HG02798 (cell line): ENCODE measurements at regions not wholly inside any gene's neighbourhood (a gene's known extent, or its start where the extent isn't known, plus 50 kb on each side); places are given as distances from the start of the nearest gene placed in this dataset.

Source experiments
- ATAC-seq: cut with Tn5 transposase; IDR thresholded peaks from one replicate; pipeline ENCODE4 v1.9.1; 2021; ENCODE audit warnings: mild to moderate bottlenecking; ENCODE audit not compliant: unreplicated experiment, poor library complexity

DNA sequence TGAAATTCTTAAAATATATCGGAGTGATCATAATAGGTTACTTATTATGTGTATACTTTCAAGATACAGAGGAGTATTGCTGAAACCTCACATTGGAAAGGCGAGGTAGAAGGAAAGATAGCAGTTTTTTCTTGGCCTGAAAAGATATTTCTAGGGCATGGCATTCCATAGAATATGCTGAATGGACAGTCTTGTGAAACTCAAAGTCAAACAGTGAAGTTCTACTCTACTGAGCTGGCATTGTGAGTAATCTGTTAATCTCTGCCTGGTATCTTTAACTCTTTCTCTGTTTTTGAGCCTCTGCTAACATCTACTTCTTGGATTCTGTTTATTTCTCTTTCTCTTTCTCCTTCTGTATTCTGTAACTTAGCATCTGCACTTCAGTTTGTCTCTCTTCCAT, 176.3 kb upstream of the ZBTB20 start:
- ATAC-seq, result no peak

- no peak for ATAC-seq
These were observed 177.0 kb upstream of the ZBTB20 start for GRCh38 chr3:115324056-115324455.

DNA sequence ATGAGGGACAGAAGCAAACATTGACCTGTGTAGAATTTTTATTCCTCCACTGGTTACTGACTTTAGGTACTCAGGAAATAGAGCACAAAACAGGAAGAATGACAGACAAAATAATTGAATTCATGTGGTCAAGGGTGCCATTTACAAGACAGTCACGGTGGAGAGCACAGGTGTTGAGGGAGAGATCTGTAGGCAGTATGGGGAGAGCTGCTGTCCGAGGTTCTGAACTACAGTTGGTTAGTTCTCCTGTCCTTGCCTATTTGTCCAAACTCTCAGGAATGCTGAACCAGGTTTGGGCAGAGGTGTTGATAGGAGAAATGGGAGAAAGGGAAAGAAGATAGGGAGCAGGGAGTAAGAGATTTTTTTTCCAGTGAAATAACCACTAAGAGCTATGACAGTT, 178.5 kb upstream of the ZBTB20 start:
- no peak for ATAC-seq

GRCh38 chr3:115330430-115330829, 183.3 kb upstream of the ZBTB20 start:
- ATAC-seq, result no peak

- ATAC-seq, result no peak
These were observed 185.9 kb upstream of the ZBTB20 start for GRCh38 chr3:115332998-115333397.

- ATAC-seq, result no peak
These were observed 189.7 kb upstream of the ZBTB20 start for GRCh38 chr3:115336836-115337235.

- no peak for ATAC-seq
These were observed 193.5 kb upstream of the ZBTB20 start for GRCh38 chr3:115340586-115340985.

DNA sequence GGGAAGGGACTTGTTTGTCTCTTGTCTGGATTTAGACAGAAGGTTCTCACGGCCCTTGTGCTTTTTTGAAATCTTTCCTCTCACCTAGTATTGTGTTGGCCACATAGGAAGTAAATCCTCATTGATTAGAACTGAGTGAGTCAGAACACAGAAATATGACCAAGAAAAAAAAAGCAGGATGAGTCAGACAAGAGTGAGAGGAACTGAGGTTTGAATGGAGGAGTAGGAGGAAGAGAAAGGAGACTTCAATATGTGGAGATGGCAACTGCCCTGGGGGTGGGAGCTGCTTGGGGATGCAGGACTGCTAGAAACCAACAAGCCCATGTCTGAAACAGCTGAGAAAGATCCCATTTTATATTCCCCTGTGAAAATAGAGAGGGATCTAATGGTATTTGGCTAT, 194.1 kb upstream of the ZBTB20 start:
- ATAC-seq, result peak; percentile 35

- no peak for ATAC-seq
These were observed 200.6 kb upstream of the ZBTB20 start for GRCh38 chr3:115347737-115348136.

DNA sequence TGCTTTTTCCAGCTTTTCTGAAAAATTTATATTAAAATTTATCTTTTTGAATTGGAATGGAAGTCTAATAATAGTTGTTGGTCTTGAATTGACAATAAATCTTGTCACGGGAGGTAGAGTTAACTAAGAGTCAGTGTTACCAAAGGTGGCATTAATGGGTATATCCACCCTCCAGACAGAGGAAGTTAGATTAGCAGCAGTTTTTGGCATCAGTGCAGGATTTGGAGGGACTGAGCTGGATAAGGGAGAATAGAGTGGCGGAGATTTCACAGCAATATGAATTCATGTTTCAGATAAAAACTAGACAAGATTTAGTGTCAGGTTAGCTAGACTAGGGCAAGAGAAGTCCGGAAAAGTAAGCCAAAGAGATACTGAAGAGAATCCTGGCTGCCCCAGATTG, 201.3 kb upstream of the ZBTB20 start:
- ATAC-seq, result no peak

- ATAC-seq, result no peak
These were observed 202.1 kb upstream of the ZBTB20 start for GRCh38 chr3:115348951-115349745.

DNA sequence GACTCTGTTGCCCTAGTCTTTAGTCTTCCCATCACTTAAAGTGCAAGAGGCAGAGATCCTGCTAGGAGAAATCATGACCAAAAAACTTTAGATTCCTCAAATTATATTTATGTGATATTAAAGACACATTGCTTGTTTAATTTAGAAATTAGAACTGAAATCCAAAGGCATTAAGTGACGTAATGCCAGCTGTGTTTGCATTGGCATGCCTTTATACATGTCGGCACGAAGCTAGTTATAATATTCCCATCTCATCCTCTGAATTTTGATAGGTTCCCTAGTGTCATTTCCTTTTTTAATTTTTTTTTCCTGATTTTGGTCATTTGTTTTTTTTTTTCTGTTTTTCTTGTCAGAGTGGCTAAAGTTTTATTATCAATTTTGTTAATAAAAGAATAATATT, 203.5 kb upstream of the ZBTB20 start:
- ATAC-seq, result no peak

DNA sequence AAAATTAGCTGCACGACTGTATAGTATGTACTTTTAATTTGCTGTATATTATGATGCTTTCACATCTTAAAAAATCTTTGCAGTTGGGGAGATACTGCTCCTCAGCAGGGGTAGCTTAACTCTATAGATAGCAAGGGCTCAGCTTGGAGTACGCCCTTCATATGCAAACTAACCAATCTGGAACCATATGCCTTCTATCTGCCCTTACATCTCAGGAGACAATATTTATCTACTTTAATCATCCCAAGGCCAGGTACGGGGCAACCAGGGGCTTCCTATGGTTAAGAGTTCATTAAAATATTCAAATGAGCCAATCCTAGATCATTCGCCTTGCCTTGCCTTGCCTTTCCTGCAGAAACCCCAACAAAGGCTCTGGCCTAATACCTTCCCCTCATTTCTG, 204.1 kb upstream of the ZBTB20 start:
- no peak for ATAC-seq

- no peak for ATAC-seq
These were observed 206.9 kb upstream of the ZBTB20 start for GRCh38 chr3:115354010-115354409.

DNA sequence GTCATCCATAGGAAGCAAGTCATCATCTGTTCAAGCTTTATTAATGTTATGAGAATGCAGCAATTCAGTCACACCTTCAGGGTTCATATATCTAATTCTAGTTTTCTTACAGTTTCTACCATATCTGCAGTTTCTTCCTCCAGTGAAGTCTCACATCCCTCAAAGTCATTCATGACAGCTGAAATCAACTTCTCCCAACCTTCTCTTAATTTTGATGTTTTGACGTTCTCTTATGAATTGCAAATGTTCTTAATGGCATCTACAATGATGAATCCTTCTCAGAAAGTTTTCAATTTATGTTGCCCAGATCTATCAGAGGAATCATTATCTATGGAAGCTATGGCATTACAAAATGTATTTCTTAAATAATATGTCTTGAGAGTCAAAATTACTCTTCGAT, 210.4 kb upstream of the ZBTB20 start:
- ATAC-seq, result no peak

DNA sequence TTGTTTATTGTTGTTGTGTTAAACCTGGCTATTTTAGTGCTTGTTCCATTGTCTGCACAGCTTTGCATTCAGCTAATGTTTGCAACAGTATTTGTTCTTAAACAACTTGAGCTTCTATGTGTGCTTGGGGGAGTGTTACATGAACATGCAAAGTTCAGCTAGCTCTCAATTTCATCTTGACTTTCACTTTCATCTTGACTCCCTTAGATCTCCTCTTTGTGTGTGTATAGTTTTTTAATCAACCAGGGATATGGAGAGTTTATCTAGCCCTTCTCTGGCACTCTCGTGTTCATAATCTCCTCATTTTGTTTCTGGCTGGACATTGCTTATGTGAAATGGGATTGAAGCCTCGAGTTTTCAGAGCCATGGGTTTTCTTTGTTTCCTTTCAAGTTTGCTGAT, 212.4 kb upstream of the ZBTB20 start:
- ATAC-seq, result peak; percentile 93

- no peak for ATAC-seq
These were observed 214.7 kb upstream of the ZBTB20 start for GRCh38 chr3:115361806-115362205.

- no peak for ATAC-seq
These were observed 216.0 kb upstream of the ZBTB20 start for GRCh38 chr3:115363071-115363470.

- no peak for ATAC-seq
These were observed 221.9 kb upstream of the ZBTB20 start for GRCh38 chr3:115369021-115369420.

DNA sequence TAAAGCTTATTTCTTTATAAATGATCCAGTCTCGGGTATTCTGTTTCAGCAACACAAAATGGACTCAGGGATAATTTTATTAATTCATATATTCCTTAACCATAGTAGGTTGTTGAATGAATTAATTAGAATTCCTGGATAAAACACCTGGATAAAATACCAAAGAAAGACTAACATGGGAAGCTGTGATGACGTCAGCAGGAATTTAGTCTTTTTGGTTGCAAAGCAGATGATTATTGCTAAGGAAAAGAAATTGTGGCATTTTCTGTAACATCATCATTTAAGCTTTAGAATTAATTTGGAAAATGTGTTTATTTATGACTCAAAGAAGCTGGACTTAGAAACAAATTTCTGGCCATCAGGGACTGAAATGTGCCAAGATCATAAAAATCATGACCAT, 228.3 kb upstream of the ZBTB20 start:
- ATAC-seq, result no peak

GRCh38 chr3:115380883-115381572, 233.9 kb upstream of the ZBTB20 start:
- no peak for ATAC-seq

DNA sequence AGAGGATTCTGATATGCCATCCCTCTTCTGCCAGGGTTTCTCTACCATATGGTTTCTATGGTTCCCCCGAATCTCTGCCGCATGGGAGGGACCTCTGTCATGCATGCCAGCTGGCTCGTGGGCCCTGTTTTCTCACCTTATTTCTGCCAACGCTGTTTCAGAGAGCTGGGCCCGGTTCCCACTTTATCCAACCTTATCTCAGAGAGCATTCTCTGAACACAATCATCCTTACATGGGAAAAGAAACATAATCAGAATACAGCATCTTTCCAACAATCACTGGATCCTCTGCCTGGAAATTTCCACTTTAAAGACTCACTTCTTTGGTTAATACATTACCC, 234.5 kb upstream of the ZBTB20 start:
- no peak for ATAC-seq
